Uterus (tissue), 3 donors: ENCODE measurements at regions not wholly inside any gene's neighbourhood (a gene's known extent, or its start where the extent isn't known, plus 50 kb on each side); places are given as distances from the start of the nearest gene placed in this dataset.
A peak's percentile ranks its signal among the peaks of the same experiment; 100 is the strongest.

Experiments used
- DNase-seq, 2 donors: peaks; one replicate each; pipeline ENCODE4 v3.0.0-alpha.2; 2019 to 2020
- H3K27ac ChIP-seq, 2 donors: fragments of 200-600 bp; sonication (generic); 1 replicate in 1 of 2; 2 replicates in 1 of 2; pipeline ENCODE4 v1.5.1; 2016 to 2018
- H3K27me3 ChIP-seq, 2 donors: fragments of 200-600 bp; sonication (generic); one replicate each; pipeline ENCODE4 v1.5.1; 2018 to 2019; ENCODE audit warnings: control low read depth in 1 of 2
- H3K36me3 ChIP-seq, 2 donors: fragments of 200-600 bp; sonication (generic); one replicate each; pipeline ENCODE4 v1.5.1; 2019; ENCODE audit warnings: control low read depth in 1 of 2
- H3K4me1 ChIP-seq, 2 donors: fragments of 200-600 bp; sonication (generic); one replicate each; pipeline ENCODE4 v1.5.1; 2018 to 2019; ENCODE audit warnings: control low read depth in 1 of 2
- H3K4me3 ChIP-seq, 2 donors: fragments of 200-600 bp; sonication (generic); 1 replicate in 1 of 2; 2 replicates in 1 of 2; pipeline ENCODE4 v1.5.1; 2018 to 2019; ENCODE audit warnings: mild to moderate bottlenecking in 1 of 2
- H3K9me3 ChIP-seq, 2 donors: fragments of 200-600 bp; sonication (generic); one replicate each; pipeline ENCODE4 v1.5.1; 2019; ENCODE audit warnings: control low read depth in 1 of 2
- CTCF ChIP-seq, 4 experiments: fragments of 200-600 bp in 2 of 4; fragments of 450-650 bp in 2 of 4; sonication (generic) in 2 of 4; IDR thresholded peaks; one replicate each; pipeline ENCODE4 v1.5.1; 2016 to 2019; ENCODE audit warnings: antibody characterized with exemption in 4 of 4, mild to moderate bottlenecking in 2 of 4, moderate library complexity in 1 of 4
- POLR2A ChIP-seq, 2 donors: fragments of 450-650 bp; IDR thresholded peaks; one replicate each; pipeline ENCODE4 v1.6.1; 2016; ENCODE audit warnings: antibody characterized with exemption in 2 of 2, mild to moderate bottlenecking in 1 of 2, moderate library complexity in 1 of 2
- intact Hi-C: fragments of 100-400 bp; cut with DNase I; formaldehyde crosslinking; loops from one replicate; pipeline ENCODE4 v1.15.1; 2023; ENCODE audit warnings: low total_unique reads
- donor health status: DM: yes; HTN: yes; CAD: no.

DNA sequence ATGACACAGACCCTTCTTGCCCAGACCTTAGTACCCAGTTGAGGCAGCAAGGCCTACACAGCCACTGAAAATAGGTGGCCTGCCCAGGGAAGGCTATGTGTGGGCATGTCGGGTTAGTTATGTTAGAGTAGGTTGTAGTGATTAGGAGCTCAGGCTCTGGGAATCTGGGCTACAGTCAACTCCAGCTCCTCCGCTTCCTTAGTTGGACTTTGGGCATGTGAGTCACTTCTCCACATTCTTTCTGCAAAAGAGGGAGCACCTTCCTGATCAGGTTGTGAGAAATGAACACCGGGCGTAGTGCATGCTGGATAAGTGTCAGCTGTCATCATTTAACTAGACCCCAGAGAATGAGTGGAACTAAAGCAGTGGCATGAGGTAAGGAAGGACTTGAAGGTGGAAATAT is 64.8 kb downstream of the ARHGAP35 start:
- intact Hi-C loops = no loop called here
- no peak overlapping the region for H3K4me3 ChIP-seq

GRCh38 chr19:46926170-46927071 is 65.6 kb downstream of the ARHGAP35 start:
- Histone ChIP-seq H3K36me3 (no peaks in the 10 kb centered on the region), H3K4me1 (peaks cover 0 to 12% of the 10 kb centered on the region in 2 donors), H3K4me3 (no peak overlapping the region), H3K9me3 (no peaks in the 10 kb centered on the region), H3K27me3 (no peaks in the 10 kb centered on the region), H3K27ac (no peak overlapping the region)
- no peak for DNase-seq
- TF ChIP-seq CTCF (IDR thresholded peaks at IDR 0.05) (no peak), POLR2A (IDR thresholded peaks at IDR 0.05) (no peak)
- intact Hi-C loops = no loop called here

More for the DNA sequence above, 64.8 kb downstream of the ARHGAP35 start:
- Histone ChIP-seq H3K36me3 (no peaks in the 10 kb centered on the region), H3K9me3 (no peaks in the 10 kb centered on the region), H3K4me1 (peaks cover 0 to 12% of the 10 kb centered on the region in 2 donors), H3K27me3 (no peaks in the 10 kb centered on the region), H3K27ac (peak overlapping the region in 1 of 2 donors; percentile 45)
- DNase-seq = no peak
- TF ChIP-seq POLR2A (IDR thresholded peaks at IDR 0.05) = no peak

DNA sequence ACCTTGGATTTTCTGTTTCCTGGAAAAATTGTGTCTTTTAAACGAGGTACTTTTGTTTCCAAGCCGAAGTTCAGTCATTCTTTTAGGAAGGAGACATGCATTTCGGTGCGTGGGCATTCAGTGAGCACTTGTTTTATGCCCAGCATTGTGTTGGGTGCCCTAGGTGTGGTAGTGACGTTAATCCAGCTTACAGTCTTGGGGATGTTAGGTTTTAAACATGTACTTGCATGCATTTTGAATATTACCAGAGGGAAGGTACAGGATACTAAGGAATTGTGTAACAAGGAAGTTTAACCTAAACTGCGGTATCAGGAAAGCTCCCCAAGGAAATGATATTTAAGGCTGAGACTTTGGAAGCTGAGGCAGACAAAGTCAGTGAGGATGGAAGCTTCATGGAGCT is 66.3 kb downstream of the ARHGAP35 start:
- Histone ChIP-seq H3K27me3 (no peaks in the 10 kb centered on the region), H3K9me3 (no peaks in the 10 kb centered on the region), H3K4me1 (peaks cover 0 to 12% of the 10 kb centered on the region in 2 donors), H3K36me3 (no peaks in the 10 kb centered on the region), H3K4me3 (no peak overlapping the region), H3K27ac (no peak overlapping the region)
- intact Hi-C loops = no loop called here
- DNase-seq = no peak
- TF ChIP-seq CTCF (IDR thresholded peaks at IDR 0.05) (no peak), POLR2A (IDR thresholded peaks at IDR 0.05) (no peak)

DNA sequence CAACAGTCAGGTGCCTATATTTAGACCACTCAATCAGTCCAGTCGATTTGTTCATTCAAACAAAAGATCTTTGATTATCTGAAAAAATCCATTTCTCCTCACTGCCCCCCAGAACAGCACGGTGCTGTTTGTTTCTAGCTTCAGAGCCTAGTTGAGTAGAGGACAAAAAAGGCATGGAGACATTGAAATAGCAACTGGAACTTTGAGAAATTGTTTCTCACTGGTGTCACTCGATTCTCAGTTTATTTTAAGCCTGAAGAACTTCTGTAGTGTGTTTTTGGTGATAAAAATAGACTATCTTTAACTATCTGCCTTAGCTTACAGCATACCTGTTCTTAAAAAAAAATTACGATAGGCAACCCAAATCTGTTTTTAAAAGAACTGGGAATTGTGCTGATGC is 67.1 kb downstream of the ARHGAP35 start:
- peak overlapping the region in 1 of 2 donors; percentile 59 for H3K27ac ChIP-seq
- H3K4me1 ChIP-seq = peaks cover 0 to 12% of the 10 kb centered on the region in 2 donors
- H3K9me3 ChIP-seq = no peaks in the 10 kb centered on the region
- no peak for TF ChIP-seq CTCF (IDR thresholded peaks at IDR 0.05)
- no peak for TF ChIP-seq POLR2A (IDR thresholded peaks at IDR 0.05)
- H3K27me3 ChIP-seq = no peaks in the 10 kb centered on the region
- DNase-seq = no peak
- H3K4me3 ChIP-seq = no peak overlapping the region
- intact Hi-C loops = no loop called here
- H3K36me3 ChIP-seq = no peaks in the 10 kb centered on the region

- TF ChIP-seq CTCF (IDR thresholded peaks at IDR 0.05) (no peak), POLR2A (IDR thresholded peaks at IDR 0.05) (no peak)
- H3K27ac ChIP-seq = no peak overlapping the region
- intact Hi-C loops = no loop called here
- no peaks in the 10 kb centered on the region for H3K27me3 ChIP-seq
- no peaks in the 10 kb centered on the region for H3K9me3 ChIP-seq
- H3K4me1 ChIP-seq = peaks cover 0 to 12% of the 10 kb centered on the region in 2 donors
- no peak overlapping the region for H3K4me3 ChIP-seq
- no peak for DNase-seq
- H3K36me3 ChIP-seq = no peaks in the 10 kb centered on the region
Observed at GRCh38 chr19:46928951-46929350, 68.2 kb downstream of the ARHGAP35 start.
